Endothelial cell (in vitro differentiated cells): ENCODE measurements at regions not wholly inside any gene's neighbourhood (a gene's known extent, or its start where the extent isn't known, plus 50 kb on each side); places are given as distances from the start of the nearest gene placed in this dataset.

Experiments
- DNase-seq: peaks from one replicate; pipeline ENCODE4 v3.0.0; 2021; ENCODE audit warnings: low spot score
- H3K27ac Mint-ChIP-seq: one replicate; pipeline ENCODE4 v1.8.0; 2021; ENCODE audit warnings: mixed read lengths, inconsistent platforms; ENCODE audit not compliant: unreplicated experiment
- H3K27me3 Mint-ChIP-seq: one replicate; pipeline ENCODE4 v1.8.0; 2021; ENCODE audit warnings: mild to moderate bottlenecking, moderate library complexity, mixed read lengths, inconsistent platforms; ENCODE audit not compliant: unreplicated experiment
- H3K36me3 Mint-ChIP-seq: one replicate; pipeline ENCODE4 v1.8.0; 2021; ENCODE audit warnings: mild to moderate bottlenecking, low read depth, mixed read lengths, inconsistent platforms; ENCODE audit not compliant: unreplicated experiment
- H3K4me1 Mint-ChIP-seq: one replicate; pipeline ENCODE4 v1.8.0; 2021; ENCODE audit warnings: mild to moderate bottlenecking, mixed read lengths, inconsistent platforms; ENCODE audit not compliant: unreplicated experiment
- H3K4me3 Mint-ChIP-seq: one replicate; pipeline ENCODE4 v1.8.0; 2021; ENCODE audit warnings: mild to moderate bottlenecking, mixed read lengths, inconsistent platforms; ENCODE audit not compliant: unreplicated experiment
- H3K9me3 Mint-ChIP-seq: one replicate; pipeline ENCODE4 v1.8.0; 2021; ENCODE audit warnings: mixed read lengths, inconsistent platforms; ENCODE audit not compliant: unreplicated experiment
- TF ChIP-seq, protein P1 (sequence below): fragments of 200-600 bp; sonication (generic); IDR thresholded peaks from one replicate; pipeline ENCODE4 v1.5.0; 2021; ENCODE audit warnings: antibody characterized with exemption; ENCODE audit not compliant: unreplicated experiment

DNA sequence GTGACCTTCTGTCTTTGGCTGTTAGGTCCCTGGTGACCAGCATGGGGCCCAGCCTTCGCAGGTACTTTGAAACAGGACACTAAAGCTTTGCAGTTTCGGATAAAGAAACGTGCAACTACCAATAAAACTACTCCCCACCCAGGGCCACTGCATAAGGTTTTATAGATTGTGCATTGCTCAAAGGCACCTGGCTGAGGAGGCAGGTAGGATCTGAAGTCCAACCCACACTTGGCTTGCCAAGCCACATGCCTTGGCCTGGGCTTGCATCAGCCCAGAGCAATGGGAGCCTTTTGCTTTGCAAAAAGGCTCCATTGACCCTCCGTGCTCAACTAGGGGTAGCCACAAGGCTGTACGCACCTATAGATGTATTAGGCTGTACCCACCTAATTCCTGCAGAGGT lies 84.4 kb upstream of the SYT6 start:
- Mint-ChIP-seq H3K9me3 (peaks cover 7% of the 10 kb centered on the region), H3K27ac (no peak overlapping the region), H3K36me3 (peaks cover 5% of the 10 kb centered on the region), H3K4me1 (no peaks in the 10 kb centered on the region), H3K27me3 (peaks cover 7% of the 10 kb centered on the region), H3K4me3 (no peak overlapping the region)
- no peak for DNase-seq
- TF ChIP-seq, protein P1, sequence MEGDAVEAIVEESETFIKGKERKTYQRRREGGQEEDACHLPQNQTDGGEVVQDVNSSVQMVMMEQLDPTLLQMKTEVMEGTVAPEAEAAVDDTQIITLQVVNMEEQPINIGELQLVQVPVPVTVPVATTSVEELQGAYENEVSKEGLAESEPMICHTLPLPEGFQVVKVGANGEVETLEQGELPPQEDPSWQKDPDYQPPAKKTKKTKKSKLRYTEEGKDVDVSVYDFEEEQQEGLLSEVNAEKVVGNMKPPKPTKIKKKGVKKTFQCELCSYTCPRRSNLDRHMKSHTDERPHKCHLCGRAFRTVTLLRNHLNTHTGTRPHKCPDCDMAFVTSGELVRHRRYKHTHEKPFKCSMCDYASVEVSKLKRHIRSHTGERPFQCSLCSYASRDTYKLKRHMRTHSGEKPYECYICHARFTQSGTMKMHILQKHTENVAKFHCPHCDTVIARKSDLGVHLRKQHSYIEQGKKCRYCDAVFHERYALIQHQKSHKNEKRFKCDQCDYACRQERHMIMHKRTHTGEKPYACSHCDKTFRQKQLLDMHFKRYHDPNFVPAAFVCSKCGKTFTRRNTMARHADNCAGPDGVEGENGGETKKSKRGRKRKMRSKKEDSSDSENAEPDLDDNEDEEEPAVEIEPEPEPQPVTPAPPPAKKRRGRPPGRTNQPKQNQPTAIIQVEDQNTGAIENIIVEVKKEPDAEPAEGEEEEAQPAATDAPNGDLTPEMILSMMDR = no peak

DNA sequence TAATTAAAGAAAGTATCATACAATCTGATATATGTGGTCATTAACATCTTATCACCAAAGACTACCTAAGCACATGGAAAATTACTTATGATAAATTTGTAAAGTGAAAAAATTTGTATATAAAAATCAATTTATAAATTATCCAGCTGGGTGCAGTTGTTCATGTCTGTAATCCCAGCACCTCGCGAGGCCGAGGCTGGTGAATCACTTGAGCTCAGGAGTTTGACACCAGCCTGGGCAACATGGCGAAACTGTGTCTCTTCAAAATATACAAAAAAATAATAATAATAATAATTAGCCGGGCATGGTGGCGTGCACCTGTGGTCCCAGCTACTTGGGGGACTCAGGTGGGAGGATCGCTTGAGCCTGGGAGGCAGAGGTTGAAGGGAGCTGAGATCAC lies 82.8 kb upstream of the SYT6 start:
- Mint-ChIP-seq H3K27ac (no peak overlapping the region), H3K4me1 (no peaks in the 10 kb centered on the region), H3K9me3 (peaks cover 7% of the 10 kb centered on the region), H3K27me3 (peaks cover 6% of the 10 kb centered on the region), H3K36me3 (peaks cover 5% of the 10 kb centered on the region), H3K4me3 (no peak overlapping the region)
- TF ChIP-seq, protein P1 = no peak
- DNase-seq = no peak

DNA sequence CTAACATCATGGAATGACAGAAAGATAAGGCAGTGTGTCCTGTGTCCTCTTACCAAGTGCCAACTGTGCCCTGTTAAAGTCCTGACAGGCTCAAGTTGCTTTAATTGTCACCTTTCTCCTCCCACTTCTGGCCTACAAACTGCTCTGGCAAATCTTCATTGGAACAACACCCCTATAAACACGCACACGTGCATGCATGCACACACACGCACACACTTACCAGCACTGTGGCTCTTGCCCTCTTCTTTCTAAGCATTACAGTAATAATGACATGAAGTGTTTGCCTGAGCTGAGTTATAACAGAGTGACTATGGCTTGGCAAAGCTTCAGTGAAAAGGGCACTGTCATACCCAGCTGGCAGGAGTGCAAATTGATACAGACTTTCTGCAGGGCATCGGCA lies 82.3 kb upstream of the SYT6 start:
- peaks cover 6% of the 10 kb centered on the region for H3K27me3 Mint-ChIP-seq
- TF ChIP-seq, protein P1 = no peak

DNA sequence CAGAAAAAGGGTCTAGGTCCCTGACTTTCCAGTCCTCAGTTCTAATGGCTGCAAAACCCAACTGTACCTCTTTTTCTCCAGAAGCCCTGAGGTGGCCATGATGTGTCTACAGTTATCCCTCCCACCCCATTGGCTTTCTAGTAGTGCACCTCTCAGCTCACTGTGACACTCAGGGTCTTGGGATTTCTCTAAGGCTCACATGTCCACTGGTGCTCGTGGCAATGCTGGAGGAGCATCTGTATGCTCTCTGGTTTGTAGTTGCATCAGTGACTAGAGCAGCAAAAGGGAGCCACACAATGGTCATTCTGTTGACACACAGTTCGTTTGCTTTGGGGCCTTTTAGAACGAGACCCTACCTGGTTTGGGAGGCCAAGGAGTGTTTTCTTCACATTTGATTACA lies 81.6 kb upstream of the SYT6 start:
- Mint-ChIP-seq H3K36me3 (no peaks in the 10 kb centered on the region), H3K4me1 (no peaks in the 10 kb centered on the region), H3K27ac (no peak overlapping the region), H3K4me3 (no peak overlapping the region), H3K9me3 (no peaks in the 10 kb centered on the region), H3K27me3 (peaks cover 5% of the 10 kb centered on the region)
- TF ChIP-seq, protein P1 = no peak
- DNase-seq = no peak

More for the DNA sequence above, 82.3 kb upstream of the SYT6 start:
- H3K4me1 Mint-ChIP-seq = no peaks in the 10 kb centered on the region
- no peak overlapping the region for H3K27ac Mint-ChIP-seq
- peaks cover 5% of the 10 kb centered on the region for H3K9me3 Mint-ChIP-seq
- H3K4me3 Mint-ChIP-seq = no peak overlapping the region
- peaks cover 2% of the 10 kb centered on the region for H3K36me3 Mint-ChIP-seq
- DNase-seq = no peak

DNA sequence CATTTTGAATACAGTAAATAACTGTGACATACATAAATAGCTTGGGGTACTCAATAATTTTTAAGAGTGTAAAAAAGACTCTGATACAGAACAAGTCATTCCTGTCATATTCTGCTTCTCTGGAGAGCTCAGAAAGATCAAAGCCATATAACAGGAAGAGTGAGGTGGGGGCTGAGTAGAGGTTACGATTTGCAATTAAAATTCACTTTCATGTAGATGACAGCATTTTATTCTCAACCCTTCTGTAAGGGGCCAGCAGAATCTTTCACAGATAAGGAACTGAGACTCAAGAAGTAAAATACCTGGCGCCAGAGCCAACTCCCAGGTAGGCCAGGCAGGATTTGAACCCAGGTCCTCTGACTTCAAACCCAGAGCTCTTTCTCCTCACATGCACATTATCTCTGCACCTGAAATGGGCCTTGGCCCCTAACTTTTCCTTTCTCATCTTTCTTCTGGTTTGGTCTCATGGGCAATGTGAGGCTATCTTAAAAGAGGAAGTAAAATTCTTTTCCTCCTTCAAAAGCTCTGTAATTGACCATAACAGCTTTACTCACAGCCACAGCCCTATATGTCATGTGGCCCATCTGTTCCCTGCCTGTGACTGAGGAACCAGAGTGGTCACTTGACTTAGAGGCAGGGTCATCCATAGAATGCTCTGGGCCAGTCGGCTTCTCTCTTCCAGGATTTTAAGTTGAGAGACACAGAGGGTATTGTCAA lies 80.9 kb upstream of the SYT6 start:
- DNase-seq = no peak
- H3K27ac Mint-ChIP-seq = no peak overlapping the region
- H3K4me1 Mint-ChIP-seq = no peaks in the 10 kb centered on the region
- H3K4me3 Mint-ChIP-seq = no peak overlapping the region
- no peaks in the 10 kb centered on the region for H3K36me3 Mint-ChIP-seq
- H3K9me3 Mint-ChIP-seq = no peaks in the 10 kb centered on the region
- TF ChIP-seq, protein P1 = no peak
- H3K27me3 Mint-ChIP-seq = peaks cover 5% of the 10 kb centered on the region
